ENCODE measurements at regions not wholly inside any gene's neighbourhood (a gene's known extent, or its start where the extent isn't known, plus 50 kb on each side); places are given as distances from the start of the nearest gene placed in this dataset.
"Not testable (repeated sequence)": the region's sequence is repeated elsewhere in the genome, so short reads cannot be mapped to it uniquely, and the experiment has no call there.

DNA sequence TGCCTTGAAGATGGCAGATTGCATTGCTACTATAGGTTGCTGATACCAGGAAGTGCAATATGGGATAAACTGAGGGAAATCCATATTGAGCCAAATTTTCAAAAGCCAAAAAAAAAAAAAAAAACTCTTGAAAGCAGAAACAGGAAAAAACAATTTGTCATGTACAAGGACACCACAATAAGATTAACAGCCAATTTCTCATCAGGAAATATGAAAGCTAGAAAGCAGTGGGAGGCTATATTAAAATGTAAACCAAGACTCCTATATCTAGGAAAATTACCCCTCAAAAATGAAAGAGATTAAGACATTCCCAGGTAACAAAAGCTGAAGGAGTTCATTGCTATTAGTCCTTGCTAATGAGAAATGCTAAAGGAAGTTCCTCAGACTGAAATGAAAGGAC is 462.8 kb upstream of the DPH6 start:
- DNase-seq = no peak

DNA sequence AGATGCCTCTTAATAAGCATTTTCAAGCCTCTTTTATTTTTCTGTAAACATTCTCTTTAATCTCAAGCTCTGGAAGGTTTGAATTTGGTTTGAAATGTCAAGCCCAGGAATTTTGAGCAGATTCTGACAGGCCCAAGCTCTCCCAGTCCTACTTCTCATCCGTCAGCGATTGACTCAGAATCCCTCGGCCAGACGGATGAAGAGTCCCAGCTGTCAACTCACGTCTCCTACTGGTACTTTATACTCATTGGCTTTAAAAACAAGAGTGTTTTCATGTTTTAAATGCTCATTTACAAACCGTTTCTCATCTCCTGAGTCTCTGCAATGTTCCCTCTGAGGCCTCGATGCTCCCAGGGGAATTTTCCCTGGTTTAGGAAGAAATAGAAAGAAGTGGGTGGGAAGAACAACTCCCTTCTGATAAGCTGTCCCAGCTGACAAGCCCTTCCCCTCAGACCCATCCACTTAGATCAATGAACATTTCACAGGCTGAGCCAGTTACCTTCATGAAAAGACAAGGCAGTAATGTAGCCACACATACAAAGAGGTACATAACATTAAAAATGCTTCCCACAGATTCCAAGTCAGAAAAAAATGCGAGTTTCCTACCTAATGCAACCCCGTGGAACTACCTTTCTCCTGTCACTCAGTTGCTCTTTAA is 478.2 kb upstream of the DPH6 start:
- no peak for DNase-seq

DNA sequence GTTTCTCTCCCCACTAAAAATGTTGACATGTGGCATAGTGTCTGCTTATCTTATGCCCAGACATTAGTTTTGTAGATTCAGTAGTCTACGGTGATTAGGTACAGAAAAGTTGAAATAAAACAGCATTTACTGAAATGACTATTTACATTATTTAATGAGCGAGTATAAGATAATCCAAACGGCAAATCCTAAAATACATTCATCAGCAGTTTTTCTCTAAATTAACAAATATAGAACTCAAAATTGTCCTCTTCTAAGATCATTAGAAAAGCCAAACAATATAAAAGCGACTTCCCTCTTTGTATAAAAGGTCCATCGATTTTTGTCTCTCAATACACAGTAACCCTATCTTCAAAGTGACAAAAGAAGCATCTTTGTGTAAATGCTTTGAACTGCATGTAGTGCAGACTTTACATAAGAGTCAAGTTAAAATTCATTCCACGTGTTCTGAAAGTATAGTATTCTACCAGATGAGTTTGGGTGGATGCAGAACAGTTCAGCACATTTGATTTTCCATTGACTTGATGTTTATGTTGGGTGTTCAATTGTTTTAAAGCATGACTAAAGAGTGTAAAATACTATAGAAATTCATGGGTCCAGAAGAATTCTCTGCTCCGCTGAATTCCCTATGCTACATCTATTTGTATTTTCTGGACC is 480.8 kb upstream of the DPH6 start:
- no peak for DNase-seq

DNA sequence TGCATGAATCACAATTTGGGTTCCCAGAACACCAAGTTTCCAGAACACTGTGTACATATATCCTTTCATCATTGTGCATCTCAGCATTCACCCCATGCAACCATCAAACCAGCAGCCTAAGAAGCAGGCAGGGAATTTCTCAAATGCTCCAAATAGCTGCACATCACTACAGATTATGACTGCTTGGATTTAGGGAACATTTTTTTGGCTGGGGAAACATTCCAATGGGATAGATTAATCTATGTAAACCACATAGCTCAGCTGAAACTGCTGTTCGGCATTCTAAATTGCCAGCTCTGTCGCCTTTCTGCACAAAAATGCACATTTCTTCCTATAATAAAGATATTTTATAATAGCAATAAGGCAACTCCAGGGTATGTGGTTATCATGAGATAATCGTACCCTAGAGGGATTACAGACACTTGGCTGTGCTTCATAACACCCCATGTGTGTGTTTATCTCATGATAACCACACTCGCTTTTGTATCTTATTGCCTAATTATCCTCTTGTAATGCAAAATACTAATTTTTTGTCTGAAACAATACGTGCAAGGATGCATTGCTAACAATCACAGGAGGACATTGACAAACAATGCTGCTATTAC is 483.7 kb upstream of the DPH6 start:
- DNase-seq = no peak

DNA sequence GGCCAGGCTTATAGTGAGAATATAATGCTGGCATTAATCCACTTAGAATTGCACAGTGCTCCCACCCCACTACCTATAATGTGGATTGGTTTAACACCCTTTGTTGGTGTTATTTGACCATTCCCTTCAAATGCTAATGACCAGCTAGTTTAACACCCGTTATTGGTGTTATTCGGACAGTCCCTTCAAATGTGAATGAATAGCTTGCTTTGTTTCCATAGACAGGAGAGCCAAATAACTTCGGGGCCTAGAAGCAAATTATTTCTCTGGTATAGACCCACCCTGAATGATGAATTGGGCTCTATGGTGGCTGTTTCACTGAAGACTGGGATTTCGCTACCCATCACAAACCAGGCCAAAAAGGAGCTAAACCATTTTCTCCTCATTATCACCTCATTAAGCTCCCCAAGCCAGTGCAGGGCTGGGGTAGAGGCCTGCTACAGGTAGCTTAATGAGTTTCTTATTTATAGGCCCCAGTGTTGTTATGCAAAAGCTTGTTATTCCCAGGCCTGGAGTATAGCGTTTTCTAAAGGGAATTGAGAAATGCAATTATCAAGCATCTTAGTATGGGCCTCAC is 494.1 kb upstream of the DPH6 start:
- no peak for DNase-seq

DNA sequence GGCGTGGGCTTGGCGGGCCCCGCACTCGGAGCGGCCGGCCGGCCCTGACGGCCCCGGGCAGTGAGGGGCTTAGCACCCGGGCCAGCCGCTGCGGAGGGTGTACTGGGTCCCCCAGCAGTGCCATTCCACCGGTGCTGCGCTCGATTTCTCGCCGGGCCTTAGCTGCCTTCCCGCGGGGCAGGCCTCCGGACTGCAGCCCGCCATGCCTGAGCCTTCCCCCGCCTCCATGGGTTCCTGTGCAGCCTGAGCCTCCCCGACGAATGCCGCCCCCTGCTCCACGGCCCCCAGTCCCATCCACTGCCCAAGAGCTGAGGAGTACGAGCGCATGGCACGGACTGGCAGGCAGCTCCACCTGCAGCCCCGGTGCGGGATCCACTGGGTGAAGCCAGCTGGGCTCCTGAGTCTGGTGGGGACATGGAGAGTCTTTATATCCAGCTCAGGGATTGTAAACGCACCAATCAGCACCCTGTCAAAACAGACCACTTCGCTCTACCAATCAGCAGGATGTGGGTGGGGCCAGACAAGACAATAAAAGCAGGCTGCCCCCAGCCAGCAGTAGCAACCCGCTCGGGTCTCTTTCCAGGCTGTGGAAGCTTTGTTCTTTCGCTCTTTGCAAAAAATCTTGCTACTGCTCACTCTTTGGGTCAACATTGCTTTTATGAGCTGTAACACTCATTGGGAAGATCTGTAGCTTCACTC is 501.2 kb upstream of the DPH6 start:
- not testable (repeated sequence) for DNase-seq

DNA sequence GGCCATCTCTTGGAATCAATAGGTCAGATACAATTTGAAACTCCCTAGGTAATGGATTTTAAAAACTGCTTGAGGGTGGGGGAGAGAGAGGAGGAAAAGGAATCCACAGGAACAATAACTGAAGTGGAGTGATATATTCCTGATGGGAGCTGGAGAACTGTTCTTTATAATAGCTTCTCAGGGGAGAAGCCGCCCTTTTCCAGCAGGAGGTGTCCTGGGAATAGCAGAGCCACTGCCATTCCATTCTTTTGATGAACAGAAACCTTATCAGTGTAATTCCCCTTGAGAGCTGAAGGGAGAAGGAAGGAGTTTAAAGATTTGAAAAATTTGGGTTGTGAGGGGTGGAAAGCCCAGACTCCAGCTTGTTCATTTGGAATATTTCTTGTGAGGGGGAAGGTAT is 504.9 kb upstream of the DPH6 start:
- DNase-seq = no peak

DNA sequence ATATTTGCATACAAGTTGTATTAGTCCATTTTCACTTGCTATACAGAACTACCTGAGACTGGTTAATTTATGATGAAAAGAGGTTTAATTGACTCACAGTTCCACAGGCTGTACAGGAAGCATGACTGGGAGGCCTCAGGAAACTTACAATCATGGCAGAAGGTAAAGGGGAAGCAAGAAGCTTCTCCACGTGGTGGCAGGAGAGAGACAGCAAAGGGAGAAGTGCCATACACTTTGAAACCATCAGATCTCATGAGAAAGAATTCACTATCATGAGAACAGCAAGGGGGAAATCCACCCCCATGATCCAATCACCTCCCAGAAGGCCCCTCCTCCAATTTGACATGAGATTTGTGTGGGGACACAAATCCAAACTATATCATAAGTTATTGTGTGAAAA is 506.7 kb upstream of the DPH6 start:
- DNase-seq = not testable (repeated sequence)

DNA sequence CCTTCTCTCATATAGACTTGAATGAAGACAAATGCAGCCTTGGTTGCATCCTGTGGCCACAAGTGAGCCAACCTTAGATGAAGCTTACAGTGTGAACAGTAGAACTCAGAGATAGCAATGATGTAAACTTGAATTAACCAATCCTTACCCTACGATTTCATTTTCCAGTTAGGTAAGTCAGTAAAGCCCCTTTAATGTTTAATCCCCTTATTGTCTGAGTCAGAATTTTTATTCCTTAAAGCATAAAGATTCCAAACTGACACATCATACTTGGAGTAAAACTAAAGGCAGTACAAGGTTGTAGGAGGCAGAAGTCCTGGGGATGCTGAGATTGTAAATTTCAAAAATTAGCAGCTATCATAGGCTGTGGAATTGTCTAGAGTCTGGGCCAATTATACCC is 507.8 kb upstream of the DPH6 start:
- no peak for DNase-seq

DNA sequence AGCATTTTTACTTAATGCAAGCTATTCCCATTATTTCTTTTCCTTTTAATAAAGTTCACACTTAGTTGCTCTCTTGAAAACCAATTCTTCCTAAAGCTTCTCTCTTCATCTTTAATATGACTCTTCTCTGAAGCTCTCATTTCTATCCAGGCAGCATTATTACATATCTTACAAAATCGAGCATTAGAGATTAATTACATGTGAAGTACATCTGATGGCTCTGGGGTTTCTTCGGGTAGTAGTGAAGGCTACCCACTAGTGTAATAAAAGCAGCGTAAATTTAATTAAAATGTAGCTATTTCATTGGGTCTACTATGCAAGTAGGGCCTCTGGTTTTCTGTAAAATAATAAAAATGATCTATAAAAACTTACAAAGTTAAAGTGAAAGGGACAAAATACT is 513.6 kb upstream of the DPH6 start:
- no peak for DNase-seq

DNA sequence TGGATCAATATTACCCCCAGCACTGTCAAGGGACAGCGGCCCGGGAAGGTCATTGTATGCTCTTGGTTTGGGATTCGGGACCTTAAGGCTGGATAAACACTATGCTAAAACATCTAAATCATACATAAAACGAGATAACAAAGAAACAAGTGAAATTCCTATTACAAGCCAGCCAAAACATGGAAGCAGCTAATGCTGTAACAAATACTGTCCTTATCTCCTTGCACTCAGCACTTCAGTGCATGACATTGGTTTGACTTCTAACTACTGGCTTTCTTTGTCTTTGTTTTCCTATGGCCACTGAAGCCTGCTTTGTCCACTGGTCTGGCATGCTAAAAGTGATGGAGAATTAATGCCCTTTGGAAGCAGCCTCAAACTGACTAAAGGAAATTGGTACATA is 516.4 kb upstream of the DPH6 start:
- no peak for DNase-seq

DNA sequence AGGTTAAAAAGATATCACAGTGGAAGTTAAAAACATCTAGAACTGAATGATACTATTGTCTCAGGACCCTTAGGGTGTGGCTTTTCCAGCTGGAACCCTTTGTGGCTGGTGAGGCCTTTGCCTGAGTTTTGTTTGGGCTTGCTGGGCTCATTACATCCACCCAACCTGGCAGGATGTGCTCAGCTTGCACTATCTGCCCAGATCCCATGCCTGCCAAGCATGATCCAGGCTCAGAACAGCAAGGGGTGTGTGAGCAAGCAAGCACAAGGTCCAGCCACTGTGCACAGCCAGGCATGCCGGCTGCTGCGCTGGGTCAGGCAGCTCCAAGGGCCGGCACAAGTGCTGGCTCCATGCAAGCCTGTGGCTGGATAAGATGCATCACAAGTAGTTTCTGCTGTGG is 512.7 kb upstream of the CDIN1 start:
- DNase-seq = no peak

DNA sequence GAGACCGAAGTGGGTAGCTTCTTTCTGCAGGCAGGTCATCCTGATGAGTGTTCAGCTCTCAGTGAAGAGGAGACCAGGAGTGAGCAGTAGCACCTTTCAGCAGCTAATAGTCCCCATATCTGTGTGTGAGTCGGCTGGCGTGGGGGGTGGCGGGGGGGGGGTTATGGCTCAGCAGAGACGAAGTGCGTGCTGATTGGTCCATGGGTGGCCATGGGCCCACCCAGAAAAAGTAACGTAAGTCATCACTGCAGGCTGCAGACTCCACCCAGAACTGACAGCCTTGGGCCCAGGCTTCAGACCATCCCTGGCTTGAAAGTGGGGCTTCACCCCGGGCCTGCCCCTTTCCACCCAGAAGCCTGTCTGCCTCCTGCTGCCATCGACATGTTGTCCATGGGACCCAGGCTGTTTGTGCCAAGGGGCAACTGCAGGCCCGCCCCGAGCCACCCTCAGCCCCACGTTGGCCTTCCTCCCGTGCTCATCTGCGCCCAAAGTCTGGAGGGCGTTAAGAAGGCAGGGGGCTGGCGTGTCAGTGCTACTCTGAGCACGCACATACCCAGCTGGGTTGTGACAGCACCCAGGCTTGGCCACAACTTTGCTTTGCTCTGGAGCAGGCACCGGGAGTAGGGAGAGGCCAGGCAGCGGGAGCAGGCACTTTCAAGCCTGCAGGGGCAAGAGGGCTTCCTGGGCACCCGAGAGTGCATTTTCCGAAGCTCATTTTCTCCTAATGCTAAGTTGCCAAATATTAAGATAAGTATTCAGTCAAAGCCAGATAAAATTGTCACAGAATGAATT is 511.7 kb upstream of the CDIN1 start:
- no peak for DNase-seq

DNA sequence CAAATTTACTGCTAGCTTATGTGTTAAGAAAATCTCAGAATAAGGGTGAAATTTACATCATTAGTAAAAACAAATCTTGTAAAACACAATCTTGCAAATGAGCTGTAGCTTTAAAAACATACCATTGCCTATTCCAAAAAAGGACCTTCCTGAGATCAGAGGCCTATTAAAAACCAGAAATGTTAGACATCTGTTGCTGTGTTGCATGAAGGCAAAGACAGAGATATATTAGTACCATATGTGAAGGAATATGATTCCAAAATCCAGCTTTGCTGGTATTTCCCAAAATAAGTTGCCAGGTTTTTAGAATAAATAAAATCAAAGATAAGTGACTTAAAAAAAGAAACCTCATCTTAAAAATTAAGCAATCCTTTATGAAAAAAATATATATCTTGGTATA is 504.1 kb upstream of the CDIN1 start:
- no peak for DNase-seq

DNA sequence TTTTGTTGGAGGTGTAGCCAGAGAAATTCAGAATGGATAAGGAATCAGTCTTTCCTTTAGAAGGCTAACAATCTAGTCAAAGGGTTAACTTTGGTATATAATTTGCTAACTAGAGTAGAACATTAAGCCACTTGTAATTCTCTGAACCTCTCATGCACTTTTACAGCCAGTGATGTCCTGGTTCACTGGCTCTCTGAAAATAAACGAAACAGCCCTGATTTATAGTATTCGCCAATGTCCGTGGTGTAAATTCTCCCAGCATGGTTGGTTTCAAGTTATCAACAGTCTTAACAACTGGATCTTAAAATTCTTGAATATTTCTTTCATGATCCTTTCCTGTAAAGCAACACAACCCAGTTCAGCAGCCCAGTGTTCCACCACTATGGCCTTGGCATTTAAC is 500.4 kb upstream of the CDIN1 start:
- no peak for DNase-seq

DNA sequence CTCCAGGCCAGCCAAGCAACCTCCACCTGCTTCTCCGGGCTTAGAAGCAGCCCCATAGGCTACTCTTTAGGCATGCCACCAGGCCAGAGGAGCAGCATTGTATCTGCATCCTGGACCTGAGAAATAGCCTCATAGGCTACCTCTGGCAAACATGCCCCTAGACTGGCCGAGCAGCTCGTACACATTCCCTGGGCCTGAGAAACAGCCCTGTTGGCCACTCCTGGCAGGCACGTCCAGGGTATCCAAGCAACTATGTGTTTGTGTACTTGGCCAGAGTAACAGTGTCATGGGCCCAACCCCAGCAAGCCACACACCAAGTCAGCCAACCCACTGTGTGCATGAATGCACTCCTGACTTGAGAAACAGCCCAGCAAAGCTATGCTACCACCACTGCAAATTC is 498.7 kb upstream of the CDIN1 start:
- no peak for DNase-seq

DNA sequence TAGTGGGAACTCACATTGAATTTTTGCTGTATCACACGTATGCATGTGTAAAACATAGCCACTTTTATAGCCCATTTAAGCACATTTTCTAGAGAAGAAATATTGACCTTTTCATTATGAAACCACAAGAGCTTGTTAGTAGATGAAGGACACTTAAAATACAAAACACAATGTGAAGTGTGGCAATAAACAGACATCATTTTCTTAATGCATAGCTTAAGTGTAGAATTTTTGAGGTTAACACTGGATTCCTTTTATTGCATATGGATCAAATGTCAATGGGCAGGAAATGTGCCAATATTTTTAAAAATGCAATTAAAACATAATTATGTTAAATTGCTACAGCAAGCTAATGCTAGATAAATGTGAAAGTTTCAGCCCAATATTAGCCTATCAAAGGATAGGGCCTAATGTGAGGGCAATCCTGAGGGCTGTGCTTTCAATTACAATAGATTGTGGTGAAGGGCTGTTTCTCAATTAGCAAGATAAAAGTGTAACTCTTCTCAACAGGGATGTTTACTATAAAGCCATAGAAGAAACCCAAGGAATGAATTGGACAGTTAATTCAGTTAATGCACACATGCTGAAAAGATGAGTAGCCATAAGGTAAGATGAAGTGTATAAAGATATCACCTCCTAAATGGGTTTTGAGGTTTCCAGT is 489.0 kb upstream of the CDIN1 start:
- no peak for DNase-seq

DNA sequence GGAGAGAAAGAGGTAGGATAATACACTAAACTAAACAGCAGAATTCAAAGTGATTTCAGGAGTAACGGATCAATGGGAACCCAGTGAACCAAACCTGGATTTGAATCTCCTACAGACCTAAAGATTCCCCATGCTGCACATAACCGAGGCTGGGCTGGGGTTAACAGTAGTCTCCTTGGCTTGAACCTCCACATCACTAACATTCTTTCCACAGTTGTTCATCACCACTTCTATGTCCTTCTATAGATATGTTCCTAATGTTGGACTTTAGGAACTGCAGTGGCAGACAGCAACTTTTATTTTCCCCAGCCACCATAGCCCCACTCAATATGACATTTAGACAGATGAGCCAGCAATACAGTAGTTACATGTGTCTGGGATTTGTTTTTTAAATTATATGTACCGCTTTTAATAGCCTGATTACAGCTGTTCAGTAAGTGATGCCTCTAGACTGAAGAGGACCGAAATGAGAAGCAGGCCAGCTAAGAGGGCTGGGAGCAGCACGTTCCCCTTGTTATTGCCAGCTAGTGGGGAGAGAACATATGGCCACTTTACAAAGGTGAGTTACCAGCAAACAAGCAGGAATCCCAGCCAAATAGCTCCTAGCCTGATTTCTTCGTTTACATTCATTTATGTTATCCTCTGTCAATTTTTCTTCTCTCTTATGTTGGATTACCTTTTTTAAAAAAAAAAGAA is 472.6 kb upstream of the CDIN1 start:
- no peak for DNase-seq

DNA sequence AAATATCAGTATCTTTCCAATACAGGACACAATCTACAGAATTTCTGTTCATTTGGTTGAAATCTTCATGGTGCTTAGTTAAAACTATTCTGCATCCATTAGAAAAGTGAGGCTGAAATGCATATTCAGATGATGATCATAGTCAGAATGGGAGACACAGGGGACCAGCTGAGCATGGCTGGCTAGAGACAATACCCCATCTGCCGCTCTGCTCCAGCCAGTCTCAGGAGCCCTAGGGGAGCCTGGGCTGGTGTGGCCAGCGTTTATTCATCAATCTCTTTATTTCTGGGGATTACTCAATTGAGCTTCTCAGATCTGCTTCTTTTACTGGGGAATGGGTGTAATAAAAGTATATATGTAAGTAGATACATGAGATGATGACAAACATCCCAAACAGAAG is 470.9 kb upstream of the CDIN1 start:
- no peak for DNase-seq

DNA sequence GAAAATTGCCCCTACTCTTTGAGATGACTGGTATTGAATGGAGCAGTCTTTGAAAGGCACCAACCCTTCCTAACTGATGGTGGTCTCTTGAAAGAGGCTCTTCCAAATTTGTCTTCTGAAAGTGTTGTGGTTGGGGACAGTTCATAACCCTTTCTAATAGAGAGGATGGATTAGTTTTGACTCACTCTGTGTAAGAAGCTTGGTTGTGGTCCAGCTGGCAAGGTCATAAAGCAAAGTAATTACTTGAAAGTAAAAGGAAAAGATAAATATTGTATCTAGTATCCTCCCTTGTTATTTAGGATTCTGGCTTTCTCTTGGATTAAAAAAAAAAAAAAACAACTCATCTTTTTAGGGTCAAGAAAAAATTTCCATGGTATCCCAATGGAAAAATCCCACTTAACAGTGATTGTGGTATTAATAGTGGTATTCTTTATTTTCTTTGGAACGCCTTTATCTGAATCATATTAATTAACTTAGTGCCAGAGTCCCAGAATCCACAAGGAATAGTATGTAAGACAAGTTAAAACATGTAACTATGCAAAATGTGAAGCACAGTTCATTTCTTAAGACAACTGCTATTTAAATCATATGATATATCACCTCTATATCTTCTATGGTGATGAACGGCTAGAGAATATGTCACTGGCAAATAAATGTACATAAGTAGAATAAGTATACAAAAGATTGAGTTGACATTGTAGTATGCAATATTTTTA is 469.3 kb upstream of the CDIN1 start:
- DNase-seq = no peak

DNA sequence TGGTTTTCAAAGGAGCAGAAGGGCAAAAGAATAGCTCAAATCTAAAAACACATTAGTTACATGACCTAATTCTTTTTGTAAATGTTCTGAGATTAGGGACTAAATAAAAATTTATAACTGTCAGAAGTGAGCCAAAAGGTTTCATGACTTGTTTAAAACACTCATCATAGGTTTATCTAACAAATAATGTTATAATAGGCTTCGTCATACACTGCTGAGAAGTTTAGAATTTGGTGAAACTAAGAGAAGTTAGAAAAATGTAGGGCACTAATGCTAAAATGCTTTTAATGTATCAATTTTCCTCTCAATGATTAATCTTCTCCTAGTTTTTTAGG is 468.8 kb upstream of the CDIN1 start:
- no peak for DNase-seq
